Pons (tissue), 1 donor: ENCODE measurements at regions not wholly inside any gene's neighbourhood (a gene's known extent, or its start where the extent isn't known, plus 50 kb on each side); places are given as distances from the start of the nearest gene placed in this dataset.
"Not testable (repeated sequence)": the region's sequence is repeated elsewhere in the genome, so short reads cannot be mapped to it uniquely, and the experiment has no call there.

Experiments
- DNase-seq: peaks from one replicate; pipeline ENCODE4 v3.0.0-alpha.2; 2016; ENCODE audit warnings: low spot score

DNA sequence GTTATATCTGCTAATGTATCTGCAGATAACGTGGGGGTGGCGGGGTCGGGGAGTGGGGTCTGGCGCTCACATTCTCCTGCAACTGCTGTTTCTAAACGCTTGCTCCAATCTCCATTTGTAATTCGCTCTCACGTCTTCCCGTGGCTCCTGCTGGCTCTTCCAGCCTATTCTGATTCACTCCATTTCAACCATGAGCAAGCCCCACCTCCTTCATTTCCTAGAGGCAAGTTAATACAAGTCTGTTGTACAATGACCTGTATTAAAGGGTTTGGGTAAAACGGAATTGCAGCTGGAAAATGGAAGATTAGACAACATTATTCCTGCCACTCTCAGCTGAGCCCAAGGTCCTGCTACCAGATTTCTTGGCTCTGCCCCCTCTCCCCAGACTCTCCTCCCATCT, 132.3 kb downstream of the CSNK2A3 start:
- no peak for DNase-seq

DNA sequence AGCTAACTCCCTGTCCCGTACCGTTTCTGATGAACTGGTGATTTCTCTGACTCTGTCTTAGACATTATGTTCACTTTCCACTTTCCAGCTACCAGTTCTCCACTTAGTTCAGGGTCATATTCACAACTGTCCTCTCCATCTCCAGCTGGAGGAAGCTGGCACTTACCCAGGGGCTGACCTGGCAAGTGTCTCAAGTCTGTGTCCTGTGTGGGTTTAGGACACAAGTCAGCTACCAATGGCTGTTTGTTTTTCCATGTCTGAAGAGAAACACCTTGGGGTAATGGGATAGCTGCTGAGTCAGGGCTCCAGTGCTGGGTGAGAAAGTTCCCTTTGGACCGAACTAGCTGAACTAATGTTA, 134.4 kb downstream of the CSNK2A3 start:
- no peak for DNase-seq

DNA sequence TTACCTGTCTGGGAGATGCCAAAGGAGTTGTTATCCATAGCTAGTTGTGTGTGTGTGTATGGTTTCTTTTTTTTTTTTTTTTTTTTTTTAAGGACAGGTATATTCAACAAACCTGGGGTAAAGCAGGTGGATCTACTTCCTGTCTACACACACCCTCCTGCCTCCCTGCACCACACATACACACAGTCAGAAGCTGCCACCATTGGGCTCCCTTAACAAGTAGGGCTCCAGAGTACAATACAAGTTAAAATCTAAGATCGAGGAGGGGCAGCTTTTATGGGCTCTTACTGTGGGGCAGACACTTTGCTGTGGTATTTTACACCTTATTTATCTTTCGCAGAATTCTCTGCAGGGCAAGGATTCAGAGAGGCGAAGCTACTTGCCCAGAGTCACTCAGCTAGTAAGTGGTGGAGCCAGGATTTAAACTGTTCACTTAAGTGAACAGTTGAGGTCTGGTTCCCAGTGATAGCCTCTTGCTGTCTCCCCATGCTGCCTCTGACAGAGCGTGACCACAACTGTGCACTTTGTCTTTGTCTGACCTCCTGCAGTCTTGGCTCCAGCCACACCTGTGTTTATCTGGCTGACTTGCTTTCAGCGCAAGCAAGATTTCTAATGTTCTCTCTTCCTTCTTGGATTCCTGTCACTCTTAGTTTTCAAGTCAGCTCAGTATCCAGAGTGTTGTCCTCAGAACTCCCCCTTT, 135.0 kb downstream of the CSNK2A3 start:
- DNase-seq = no peak

DNA sequence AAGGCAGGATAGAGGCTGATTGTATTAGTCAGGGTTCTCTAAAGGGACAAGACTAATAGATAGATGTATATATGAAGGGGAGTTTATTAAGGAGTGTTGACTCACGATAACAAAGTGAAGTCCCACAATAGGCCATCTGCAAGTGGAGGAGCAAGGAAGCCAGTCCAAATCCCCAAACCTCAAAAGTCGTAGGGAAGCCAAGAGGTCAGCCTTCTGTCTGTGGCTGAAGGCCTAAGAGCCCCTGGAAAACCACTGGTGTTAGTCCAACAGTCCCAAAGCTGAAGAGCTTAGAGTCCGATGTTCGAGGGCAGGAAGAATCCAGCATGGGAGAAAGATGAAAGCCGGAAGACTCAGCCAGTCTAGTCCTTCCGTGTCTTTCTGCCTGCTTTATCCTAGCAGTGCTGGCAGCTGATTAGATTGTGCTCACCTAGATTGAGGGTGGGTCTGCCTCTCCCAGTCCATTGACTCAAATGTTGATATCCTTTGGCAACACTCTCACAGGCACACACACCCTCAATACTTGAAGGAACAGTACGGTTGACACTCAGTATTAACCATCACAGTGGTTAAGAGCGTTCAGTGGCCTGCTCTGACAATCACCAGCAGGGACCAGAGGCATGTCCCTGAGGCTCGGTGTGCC, 135.6 kb downstream of the CSNK2A3 start:
- DNase-seq = no peak

DNA sequence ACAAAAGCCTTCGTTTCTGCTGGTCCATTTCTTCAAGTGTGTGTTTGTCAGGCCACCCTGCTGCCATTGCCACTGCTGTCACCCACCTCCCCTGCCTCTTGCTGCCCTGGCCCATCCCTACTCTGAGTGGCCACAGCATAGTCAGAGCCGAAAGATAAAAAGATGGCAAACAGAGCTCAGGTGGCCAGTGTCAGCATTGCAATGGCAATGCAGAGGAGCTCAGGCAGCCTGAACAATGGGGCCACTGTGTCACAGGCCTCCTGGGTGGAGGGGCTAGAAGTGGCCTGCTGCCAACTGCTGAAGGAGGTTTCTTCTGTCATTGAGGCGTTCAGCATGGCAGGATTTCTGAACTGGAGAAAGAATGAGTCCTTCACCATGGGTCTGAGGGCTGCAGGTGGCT, 137.1 kb downstream of the CSNK2A3 start:
- peak; percentile 48 for DNase-seq

DNA sequence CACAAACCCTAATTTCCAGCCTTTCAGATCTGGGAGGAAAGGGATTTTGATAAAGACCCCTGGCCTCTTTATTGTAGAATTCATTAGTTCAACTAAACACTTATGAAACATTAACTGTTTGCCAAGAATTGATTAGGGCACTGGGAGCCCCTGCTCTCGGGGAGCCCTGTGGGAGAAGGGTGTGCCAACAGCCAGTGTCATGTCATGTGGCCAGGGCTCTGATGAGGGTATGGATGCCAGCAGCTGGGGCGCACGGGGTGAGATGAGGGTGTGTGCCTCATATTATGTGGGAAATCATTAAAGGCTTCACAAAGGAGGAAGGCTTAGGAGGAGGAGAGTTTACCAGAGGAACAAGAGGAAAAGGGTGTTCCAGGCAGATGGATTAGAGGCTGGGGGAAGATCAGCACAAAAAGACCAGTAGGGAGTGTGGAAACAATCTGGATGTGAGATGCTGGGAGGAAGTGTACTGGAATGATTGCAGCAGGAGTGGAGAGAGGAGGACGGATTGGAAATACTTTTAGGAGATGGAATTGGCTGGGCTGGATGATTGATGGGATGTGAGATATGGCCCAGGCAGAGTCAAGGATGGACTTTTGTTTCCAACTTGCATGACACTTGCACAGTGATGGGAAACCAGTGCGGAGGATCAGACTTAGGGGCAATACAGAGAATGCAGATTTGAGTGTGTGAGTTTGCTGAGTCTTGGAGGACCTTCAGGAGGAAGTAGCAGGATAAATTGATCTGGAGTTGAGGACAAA, 137.8 kb downstream of the CSNK2A3 start:
- no peak for DNase-seq

DNA sequence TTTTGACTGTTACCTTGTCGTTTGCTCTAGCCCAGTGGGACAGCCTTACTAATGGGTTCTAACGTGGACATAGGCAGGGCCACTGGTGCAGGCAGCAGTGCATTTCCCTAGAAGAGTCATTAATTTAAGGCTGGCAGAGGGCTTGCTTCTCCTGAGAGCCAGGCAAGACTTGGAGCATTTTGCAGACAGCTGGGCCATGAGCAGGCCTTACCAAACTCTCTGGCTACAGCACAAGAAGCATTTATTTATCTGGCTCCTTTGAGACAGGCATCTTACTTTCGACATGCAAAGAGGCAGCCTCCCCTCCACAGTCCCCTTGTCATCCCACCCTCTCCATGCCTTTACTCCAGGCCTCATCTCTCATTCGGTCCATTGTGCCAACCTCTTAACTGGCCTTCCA, 139.9 kb downstream of the CSNK2A3 start:
- no peak for DNase-seq

DNA sequence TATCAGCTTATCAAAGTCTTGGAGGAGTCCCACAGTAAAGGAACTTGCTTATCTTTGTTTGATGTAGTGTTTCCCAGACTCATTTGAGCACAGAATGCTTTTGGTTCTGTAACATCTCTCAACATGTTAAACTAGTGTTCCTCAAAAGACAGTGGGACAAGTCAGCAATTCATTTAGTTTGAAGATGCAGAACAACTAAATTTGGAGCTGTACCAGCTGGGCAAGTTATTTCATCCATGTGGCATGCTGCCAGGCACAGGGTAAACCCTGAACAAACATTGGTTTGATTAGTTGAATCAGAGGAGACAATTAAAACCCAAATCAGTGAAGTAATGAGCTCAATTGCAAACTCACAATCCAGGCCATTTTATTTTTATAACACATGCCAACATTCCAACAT, 141.2 kb downstream of the CSNK2A3 start:
- DNase-seq = no peak

DNA sequence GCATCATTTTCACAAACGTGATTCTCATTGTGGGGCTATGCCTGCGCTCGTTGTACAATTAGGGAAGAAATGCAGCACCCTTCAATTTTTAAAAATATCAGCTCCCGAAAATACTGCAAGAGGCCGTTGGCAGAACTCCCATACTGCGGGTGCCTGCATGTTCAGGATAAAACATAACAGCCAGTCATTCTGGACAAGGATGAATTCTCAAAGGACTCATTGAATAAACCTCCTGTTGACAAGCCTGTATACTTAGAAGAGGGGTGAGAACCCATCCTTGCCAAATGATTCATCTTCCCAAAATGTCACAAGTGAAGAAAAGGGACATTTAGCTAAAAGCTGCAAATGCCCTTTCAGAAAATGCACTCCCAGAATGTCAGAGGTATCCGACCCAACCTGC, 141.9 kb downstream of the CSNK2A3 start:
- DNase-seq = peak; percentile 44

DNA sequence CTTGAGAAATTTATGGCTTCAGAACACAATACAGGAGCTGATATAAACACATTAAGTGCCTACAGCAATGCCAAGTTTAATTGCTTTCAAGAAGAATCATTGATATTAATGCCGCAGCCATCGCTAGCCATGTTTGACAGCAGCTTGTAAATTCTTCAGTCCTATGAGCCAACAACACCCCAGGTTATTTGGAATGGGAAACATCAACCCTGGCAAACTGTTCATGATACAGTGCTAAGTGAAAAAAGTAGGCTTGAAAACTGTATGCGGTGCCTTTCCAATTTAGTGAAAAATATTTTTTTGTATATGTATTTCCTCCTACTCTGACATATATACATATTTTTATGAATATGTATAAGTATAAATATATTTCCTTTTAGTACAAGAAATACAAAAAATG, 142.6 kb downstream of the CSNK2A3 start:
- no peak for DNase-seq

DNA sequence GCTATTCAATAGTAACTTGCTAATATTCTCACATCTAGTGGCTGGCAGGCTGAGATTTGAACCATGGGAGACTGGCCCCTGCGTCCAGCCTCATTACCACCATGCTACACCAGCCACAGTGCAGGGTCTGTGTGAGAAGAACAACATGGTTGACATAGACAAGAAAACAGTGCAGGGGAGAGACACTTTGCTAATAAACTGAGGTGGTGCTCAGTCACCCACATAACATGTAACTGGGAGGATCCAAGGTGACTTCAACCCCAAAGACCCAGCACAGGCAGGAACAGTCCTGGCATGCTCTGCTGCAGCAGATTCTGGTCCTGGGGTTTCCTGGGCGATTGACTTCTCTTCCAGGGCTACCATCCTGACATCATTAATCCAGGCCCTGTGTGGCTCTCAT, 143.1 kb downstream of the CSNK2A3 start:
- DNase-seq = no peak

DNA sequence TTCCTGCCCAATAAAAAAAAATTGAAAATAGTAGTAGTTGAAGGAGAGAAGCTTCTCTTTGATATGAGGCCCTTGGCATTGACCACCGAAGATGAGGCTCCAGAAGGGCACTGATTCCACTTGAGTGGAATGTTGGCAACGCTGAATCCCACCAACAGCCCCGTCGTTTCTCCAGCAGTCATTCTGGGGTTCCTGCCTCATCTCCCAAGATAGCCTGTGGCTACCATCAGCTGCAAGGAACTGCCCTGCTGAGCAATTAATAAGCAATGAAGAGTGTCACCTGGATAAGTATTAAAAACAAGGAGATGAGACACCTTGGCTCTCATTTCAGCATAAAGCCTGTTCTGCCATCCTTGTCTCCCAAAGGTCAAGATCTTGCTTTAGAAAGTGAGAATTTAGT, 144.1 kb downstream of the CSNK2A3 start:
- DNase-seq = no peak

DNA sequence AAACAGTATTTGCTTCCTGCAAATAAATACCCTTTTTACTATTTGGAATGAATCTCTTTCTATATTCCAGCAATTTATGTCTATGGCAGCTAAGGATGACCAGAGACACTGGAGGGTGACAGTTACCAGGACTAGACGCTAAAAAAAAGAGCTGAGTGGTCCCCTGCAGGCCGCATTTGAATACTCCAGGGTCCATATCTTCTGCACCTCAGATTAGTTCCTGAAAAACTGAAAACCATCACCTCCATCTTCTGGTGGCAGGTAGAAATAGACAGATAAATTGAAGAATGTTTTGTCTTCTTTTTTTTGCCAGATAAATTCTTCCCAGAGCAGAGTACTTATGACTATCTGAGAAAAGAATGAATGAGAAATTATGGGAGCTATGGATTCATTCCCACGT, 145.6 kb downstream of the CSNK2A3 start:
- DNase-seq = no peak

DNA sequence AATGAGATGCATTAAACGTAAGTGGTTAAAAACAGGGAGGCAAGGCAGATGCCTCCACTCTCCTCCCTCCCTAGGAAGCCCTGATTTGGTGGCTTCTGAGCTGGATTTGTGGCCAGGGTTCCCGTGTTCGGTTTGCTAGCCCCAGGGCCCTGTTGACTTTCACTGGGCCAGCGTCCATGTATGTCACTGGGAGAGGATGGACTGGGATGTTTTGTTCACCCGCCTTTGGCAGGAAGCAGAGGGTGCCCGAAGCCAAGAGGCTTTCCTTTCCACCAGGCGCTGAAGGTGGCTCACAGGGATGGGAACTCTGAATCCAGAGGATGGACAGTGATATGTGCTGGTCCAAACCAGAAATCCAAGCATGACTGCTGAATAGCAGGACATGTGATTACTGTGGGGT, 146.6 kb downstream of the CSNK2A3 start:
- no peak for DNase-seq

DNA sequence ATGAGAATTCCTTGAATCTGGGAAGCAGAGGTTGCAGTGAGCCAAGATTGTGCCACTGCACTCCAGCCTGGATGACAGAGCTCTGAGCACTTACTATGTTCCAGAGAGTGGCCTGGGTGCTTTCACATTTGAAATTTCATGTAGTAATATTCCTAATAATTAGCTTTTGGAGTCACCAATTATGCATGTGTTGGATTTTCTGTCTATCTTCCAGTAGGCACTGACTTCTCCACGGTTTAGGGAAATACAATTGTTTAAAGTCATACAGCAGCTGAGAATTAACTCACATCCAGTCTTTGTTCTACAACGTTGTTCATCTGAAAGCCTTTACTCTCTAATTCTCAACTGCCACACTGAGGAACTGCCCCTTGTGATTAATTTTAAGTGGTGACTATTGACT, 150.2 kb downstream of the CSNK2A3 start:
- no peak for DNase-seq

DNA sequence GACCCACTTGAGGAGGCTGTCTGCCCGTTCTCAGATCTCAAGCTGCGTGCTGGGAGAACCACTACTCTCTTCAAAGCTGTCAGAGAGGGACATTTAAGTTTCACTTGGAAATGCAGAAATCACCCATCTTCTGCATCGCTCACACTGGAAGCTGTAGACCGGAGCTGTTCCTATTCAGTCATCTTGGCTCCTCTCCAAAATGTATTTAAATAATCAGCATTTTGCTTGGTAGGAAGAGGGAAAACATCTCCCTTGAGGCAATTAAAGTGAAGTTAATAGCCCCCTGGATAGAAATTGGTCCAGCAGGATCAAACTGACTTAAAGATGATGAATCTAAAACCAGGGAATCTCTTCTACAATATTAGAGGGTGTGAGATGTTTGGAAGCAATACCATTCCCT, 151.7 kb downstream of the CSNK2A3 start:
- DNase-seq = not testable (repeated sequence)

DNA sequence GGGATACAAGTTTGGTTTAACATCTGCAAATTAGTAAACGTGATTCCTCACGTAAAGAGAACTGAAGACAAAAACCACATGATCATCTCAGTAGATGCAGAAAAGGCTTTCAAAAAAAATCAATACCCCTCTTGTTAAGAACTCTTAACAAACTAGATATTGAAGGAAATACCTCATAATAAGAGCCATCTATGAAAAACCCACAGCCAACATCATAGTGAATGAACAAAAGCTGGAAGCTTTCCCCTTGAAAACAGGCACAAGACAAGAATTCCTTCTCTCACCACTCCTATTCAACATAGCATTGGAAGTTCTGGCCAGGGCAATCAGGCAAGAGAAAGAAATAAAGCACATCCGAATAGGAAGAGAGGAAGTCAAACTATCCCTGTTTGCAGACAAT, 160.5 kb downstream of the CSNK2A3 start:
- no peak for DNase-seq

DNA sequence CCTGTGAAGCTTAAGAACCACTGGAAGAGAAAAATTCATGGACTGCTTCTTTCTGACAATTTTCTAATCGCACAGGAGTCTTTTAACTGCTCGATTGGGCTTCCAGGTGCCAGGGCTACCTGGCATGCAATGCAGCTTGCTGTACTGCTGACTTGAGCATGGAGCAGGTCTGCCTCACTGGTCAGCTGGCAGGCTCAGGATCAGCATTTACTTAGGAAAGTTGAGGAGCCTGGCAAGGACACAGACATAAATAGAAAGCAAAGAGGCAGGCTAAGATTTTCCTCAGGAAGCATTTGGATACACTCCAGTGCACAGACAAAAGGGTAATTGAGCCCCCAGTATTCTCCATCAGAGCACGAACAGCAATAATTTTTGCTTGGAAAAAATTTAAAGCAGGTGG, 163.5 kb downstream of the CSNK2A3 start:
- peak; percentile 38 for DNase-seq

DNA sequence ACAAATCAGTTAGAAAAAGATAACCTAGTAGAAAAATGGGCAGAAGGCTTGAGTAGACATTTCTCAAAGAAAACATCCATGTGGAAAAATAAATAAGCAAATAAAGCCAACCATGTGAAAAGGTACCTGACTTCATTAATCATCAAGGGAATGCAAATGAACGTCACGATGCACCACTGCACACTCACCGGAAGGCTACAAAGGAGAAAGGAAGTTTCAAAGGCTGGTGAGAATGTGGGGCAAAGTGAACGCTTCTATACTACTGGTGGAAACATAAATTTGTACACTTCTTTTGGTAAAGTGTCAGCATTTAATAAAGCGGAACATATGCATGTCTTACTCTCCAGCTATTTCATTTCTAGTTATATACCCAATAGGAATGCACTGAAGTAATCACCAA, 166.8 kb downstream of the CSNK2A3 start:
- no peak for DNase-seq

DNA sequence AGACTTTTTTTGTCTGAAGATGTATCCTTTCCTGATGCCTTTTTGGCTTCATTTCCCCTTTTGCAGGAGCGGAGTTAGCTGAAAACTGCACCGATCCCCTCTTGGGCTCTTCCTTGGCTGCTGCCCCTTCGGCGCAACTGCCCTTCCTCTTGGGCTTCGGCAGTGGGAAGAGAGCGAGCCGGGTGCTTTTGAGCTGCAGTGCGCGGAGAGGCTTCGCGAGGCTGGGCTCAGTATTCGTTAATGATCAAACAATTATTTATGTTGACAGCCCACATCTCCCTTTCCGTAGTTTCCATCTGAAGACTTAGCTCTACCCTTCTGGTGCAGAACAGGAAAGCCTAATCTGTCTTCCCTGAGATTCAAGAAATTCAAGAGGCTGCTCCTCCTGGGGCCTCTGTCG, 170.8 kb downstream of the CSNK2A3 start:
- DNase-seq = no peak

DNA sequence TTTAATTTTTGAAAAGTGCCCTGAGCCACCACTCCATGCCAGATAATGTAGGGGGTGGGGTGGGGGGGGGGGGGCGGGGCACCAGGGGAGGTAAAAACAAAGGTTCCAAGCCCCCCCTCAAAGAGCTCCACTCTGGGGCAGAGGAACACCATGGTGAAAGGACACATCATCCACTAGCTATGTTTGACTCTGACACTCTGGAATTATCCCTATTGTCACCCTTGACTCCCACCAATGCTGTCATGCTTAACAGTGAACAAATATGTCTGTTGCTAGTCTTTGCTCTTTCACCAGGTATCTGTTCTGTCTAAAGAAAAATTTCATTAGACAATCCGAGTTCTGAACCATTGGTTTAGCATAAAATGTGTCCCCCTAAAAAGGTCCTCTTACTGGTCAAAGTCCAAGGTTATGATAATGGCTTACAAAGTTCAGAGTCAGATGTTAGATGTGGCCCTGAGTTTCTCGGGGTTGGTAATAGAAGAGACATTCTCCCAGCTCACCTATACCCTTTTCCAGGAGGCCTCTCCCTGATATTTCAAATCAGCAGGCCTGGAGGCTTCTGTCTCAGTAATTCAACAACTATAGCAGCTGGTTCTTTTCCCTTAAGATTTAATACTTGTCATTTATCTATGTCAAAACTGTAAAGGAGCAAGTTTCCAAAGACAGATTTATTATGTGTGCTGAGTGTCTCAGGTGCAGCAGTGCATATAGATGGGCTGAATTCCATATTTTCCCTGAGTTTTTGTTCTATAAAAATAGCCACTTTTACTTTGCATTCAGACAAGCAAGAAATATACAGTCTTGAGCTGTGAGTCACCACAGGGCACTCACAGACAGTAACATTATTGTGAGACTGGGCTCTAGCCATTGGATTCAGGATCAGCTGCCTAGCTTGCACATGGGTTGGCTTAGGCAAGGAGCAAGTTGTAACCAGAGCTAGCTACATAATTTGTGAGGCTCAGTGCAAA, 174.1 kb downstream of the CSNK2A3 start:
- peak; percentile 89 for DNase-seq

DNA sequence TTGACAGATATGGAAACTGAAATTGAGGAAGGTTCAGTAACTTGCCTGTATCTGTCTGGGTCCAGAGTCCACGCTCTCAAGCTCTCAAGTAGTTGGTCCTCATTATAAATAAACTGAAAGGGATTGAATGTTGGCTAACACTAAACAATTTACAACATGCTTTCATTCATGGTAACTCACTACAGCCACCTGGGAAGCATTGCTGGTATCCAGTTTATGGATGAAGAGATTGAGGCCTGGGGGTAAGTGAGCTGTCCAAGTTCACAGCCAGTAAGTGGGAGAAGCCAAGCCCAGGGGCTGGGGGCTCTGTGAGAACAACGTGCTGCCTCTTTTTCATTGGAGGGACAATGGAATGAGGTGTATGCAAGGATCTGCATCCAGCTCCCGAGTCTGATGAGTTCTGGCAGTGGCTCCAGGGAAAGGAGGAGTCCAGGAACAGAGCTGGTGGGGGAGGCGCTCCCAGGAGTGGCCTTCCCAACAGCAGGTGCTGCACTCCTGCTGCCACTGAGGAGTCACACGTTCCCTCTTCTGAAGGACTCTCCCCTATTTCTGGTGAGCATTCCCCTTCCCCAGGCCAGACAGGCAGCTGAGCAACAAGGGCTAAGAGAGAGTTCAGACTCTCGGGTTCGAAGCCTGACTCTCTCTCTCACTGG, 175.8 kb downstream of the CSNK2A3 start:
- DNase-seq = no peak
